HG03354 (cell line): ENCODE measurements at regions not wholly inside any gene's neighbourhood (a gene's known extent, or its start where the extent isn't known, plus 50 kb on each side); places are given as distances from the start of the nearest gene placed in this dataset.
"Not testable (repeated sequence)": the region's sequence is repeated elsewhere in the genome, so short reads cannot be mapped to it uniquely, and the experiment has no call there.

Source experiments
- ATAC-seq: cut with Tn5 transposase; IDR thresholded peaks from one replicate; pipeline ENCODE4 v1.9.1; 2021; ENCODE audit warnings: mild to moderate bottlenecking; ENCODE audit not compliant: unreplicated experiment, poor library complexity, severe bottlenecking

- no peak for ATAC-seq
These were observed 217.8 kb downstream of the KITLG start for GRCh38 chr12:88362439-88362838.

DNA sequence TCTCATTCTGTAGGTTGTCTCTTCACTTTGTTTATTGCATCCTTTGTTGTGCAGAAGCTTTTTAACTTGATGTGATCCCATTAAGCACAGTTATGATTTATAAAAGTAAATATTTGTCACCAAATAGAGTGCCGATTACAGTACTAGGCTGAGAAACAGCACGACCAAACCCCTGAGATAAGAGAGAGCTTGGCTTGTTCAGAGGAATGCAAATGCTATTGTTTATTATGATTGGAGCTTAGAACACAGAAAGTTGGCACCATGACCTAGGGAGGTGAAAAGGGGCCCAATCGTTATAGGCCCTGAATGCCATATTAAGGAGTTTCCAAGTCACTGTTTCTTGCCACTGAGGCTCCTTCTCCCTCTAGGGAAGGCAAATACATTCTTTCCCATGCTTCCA, 214.9 kb downstream of the KITLG start:
- no peak for ATAC-seq

DNA sequence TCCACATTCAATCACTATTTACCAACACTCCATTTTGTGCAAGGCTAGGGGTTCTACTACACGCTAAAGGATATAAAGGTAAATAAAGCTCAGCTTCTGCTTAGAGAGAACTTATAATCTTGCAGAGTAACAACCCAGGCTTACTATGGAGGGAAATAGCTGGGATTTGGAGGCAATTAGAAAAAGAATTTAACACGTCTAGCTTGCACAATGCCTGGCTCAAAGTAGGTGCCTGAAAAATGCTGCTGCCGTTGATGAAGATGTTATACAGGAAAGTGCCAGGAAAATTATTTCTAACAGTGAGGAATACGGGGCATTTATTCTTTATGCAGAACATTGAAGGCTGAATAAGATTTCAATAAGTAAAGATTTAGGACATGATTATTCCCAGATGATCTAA, 214.2 kb downstream of the KITLG start:
- no peak for ATAC-seq

DNA sequence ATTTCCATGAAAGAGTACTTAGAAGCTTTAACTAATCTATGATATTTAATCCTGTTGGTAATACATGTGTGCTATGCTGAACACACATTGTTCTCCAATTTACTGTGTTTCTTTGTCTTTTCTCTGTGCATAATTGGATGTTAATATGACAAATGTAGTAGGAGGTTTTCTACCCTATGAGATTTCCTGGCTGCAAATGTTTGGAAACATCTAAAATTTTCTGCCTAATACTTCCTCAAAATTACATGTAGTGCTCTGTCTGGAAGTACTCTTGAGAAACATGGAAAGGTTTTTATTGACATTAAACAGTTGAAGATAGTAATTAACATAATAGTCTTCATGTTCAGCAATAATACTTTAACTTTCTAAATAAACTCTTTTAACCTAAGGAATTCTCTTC, 213.0 kb downstream of the KITLG start:
- no peak for ATAC-seq

- not testable (repeated sequence) for ATAC-seq
These were observed 212.2 kb downstream of the KITLG start for GRCh38 chr12:88368077-88368476.

GRCh38 chr12:88371416-88372183, 208.7 kb downstream of the KITLG start:
- ATAC-seq, result no peak

DNA sequence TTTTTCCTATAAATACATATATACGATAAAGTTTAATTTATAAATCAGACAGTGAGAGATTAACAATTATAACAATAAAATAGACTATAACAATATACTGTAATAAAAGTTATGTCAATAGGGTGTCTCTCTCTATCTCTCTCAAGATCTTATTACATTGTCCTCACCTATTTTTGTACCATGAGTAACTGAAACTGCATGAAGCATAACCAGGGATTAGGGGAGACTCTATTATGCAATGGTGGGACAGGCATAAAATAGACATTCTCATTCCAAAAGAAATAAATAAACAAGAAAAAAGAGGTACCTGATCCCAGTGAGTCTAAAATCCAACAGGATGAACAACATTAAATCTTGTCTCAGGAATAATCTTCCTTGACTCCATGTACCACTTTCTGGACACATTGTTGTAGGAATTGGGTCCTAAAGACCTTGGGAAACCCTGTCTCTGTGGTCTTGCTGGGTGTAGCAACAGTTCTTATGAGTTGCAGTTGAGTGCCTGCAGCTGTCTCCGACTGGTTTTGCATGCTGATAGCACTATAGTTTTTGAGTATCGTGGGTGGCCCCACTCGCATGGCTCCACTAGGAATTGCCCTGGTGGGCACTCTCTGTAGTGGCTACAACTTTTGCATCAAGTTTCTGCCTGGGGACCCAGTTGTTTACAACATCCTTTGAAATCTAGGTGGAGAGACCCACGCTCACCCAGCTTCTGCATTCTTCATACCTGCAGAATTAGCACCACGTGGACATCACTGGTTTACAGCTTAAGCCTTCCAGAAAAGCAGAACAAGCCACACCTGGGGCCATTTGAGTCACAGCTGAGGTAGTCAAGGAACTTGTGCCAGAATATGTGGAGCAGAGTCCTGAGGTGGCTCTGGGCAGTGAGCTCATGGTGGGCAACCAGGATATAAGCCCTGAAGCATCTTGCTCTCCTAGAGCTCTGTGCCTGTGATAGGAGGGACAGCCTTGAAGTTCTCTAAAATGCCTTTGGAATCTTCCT, 204.7 kb downstream of the KITLG start:
- no peak for ATAC-seq

GRCh38 chr12:88377973-88378372, 202.3 kb downstream of the KITLG start:
- no peak for ATAC-seq

- no peak for ATAC-seq
These were observed 198.8 kb downstream of the KITLG start for GRCh38 chr12:88381466-88381865.

DNA sequence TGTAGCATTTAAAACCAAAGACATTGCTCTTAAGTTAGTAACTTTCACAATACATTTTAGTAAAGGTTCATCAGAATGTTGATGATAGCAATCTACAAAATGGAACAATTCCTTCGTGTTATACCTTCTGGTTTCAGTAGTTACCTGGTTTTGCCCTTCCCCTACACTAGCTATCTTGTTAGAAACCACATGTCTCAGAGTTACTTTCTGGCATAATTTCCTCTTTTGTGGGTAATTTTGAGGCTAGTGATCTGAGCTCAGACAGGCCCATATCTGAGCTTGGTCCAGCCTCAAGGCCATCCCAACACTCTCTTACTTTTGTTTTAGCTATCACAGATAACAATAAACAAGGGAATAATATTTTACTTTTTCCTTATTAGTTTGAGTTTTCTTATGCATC, 196.9 kb downstream of the KITLG start:
- no peak for ATAC-seq

DNA sequence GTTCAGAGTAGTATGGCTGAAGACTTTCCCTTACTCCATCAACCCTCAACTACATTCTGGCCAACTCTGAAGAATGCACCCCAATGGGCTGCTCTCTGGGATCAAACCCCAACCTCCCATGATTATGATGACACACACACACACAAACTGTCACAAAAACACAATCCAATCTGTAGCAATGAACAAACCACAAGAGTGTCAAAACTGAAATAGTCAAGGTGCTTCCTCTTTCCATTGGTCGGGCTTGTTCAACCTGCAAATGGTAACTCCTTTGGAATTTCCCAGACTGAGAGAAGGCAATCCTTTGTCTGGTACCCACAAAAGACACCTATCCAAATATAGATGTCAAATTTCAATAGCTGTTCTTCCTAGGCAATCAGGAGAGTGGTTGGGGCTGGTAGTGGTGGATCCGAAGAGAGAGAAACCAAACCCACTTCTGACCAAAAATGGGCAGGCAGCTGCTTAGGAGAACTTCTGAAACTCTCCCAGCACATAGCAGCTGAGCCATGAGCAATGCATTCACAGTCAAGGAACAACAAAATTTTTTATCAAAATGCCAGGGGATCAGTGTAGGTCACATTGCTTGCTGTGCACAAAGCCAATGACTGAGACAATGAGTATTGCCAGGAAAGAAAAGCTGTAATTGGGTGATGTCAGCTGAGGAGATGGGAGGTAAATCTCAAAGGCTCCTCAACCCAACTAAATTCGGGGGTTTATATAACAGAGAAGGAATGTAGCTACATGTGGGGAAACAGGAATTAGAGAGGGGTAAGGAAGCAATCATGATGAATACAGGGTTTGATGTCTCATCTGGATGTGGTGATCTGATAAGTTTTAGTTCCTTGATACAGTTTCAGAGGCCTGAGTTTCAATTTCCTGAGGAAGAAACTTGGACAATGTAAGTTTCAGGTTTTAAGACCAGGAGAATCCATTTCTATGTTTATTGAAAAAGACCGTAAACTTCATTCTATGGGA, 191.4 kb downstream of the KITLG start:
- ATAC-seq, result no peak

DNA sequence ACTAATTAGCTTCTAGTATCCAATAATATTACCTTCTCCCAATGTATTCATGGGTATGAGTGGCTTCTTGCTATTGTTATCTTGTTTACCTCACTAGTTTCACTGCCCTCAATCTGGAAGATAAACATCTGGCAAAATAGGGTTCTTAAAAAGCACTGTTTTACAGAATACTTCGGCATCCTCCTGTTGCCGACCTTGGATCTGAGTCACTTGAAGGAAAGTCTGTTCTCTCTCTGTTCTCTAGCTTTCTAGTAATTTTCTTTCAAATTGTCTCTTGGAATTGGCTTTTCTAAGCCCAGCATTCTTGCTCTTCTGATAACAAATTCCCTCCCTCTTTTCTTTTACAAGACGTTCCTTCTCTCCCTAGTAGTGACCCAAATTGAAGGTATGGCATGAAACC, 189.5 kb downstream of the KITLG start:
- no peak for ATAC-seq

DNA sequence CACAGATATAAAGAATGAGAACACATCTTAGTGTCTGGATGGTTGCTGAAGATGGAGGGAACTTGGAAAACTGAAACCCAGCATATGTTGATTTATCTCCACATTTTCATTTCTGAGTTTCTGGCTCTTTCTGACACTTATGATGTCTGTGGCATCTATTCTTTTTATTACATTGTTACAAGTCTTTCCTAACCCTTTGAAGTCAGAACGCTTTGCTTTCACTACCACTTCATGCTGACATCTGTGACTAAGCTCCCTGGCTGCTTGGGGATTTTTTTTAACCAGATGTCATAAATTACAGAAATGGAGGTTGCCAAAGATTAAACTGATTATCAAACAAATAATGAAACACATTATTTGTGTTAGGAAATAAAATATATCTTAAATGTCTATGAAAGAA, 188.7 kb downstream of the KITLG start:
- peak; percentile 66 for ATAC-seq

DNA sequence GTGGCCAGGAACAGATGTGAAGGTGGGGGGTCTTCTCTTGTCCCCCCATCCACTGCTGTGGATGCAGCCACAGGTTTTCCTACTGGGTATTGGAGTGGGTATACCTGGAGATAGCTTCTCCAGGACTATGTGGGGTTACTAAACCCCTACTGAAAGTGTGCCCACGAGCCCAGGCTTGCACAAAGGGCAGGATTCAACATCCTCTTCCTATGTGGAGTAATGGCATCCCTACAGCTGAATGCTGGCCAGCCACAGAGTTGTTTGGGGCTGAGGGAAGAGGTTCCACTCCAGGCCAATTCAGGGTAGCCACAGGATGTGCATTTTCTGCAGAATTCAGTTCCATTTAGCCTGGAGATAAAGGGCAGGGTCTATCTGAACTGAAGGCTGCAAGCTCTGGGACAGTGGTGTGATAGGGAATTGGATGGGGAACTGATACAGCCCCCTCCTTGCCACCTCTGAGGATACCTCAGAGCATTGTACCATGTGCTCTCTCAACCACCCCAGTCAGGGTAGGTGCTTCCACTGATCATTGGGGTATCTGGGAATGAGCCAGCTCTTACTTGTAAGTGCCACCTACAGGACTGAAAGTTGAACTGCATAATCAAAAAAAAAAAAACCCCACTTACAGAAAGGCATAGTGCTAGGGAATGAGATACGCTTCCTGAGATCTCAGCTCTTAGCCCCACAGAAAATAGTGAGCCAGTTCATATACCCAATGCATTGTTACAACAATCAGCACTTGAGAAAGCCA, 187.1 kb downstream of the KITLG start:
- ATAC-seq, result peak; percentile 39

DNA sequence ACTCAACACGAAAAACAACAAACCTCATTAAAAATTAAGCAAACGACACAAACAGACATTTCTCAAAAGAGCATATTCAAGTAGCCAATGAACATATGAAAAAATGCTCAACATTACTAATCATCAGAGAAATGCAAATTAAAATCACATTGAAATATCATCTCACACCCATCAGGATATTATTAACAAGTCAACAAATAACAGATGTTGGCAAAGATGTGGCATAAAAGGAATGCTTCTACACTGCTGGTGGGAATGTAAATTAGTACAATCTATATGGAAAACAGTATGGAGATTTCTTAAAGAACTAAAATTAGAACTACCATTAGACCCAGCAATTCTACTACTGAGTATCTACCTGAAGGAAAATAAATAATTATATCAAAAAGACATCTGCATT, 182.2 kb downstream of the KITLG start:
- ATAC-seq, result no peak

DNA sequence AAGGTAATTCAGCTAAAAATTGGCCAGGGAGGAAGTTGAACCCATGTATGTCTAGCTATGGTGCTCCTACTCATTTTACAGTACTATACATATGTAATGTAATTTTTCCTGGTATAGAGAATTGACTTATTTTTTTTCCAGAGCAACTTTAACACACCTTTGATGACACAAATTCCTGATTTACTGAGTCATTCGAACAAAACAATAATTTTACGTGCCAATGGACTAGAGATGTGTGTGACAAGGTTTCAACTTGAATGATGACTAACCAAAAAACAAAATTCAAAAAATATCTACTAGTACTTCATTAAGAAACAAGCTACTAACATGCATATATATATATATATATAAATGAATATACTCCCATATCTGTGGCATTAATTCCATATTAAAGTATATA, 180.5 kb downstream of the KITLG start:
- no peak for ATAC-seq

DNA sequence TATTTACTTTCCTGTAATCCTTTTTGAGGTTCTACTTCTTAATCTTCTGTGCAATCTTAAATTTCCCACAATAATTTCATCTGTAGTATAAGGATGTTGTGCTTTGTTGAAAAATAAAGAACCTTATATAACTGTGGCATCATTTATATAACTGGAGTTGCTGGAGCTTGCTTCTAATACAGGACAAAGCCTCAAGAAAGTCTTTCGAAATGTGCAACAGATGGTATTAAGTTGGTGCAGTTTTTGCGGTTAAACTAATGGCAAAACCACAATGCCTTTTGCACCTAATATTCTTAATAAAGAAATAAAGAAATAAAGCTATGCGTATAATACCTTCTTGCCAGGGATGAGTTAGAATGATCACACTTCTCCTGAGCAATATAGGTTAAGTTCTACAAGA, 180.0 kb downstream of the KITLG start:
- ATAC-seq, result no peak

DNA sequence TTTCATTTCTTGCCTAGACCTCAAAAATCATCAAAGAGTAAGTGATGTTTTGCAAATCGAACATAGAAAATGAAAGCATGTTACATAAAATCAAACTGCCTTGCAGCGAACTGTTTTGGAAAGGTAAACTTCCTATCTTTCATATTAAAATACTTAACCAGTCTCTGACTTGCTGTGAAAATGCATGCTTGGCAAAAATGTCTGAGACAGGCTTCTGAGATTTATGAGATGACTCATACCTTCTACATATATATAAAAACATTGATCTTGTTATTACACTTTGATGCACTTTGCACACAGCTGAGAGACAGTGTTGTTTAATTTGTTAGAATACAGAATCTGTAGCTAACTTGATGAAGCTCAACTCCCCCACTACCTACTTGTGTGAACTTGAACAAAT, 179.1 kb downstream of the KITLG start:
- ATAC-seq, result no peak

GRCh38 chr12:88406905-88407304, 173.4 kb downstream of the KITLG start:
- ATAC-seq, result no peak
